GM12878 (cell line): ENCODE measurements at regions not wholly inside any gene's neighbourhood (a gene's known extent, or its start where the extent isn't known, plus 50 kb on each side); places are given as distances from the start of the nearest gene placed in this dataset.

Experiments
- ATAC-seq: fragments of 200-7000 bp; cut with Tn5 transposase; 3 replicates; pipeline ENCODE4 v1.9.1; 2020; ENCODE audit warnings: mild to moderate bottlenecking, moderate library complexity
- BruUV-seq: library from RNA; stranded (reverse); fragments of 400-500 nt; replicated peaks from 2 replicates; lab custom pipeline; 2021; lab: Mats Ljungman, UMichigan
- CTCF ChIA-PET: fragments of 300-600 bp; sonication (Branson Sonifier 250); formaldehyde crosslinking; extraction: SDS; loops from one replicate; lab custom pipeline; 2021; ENCODE audit warnings: inconsistent platforms; lab: Yijun Ruan, JAX
- POLR2A ChIA-PET: fragments of 350-600 bp; formaldehyde crosslinking; extraction: SDS; loops from one replicate; lab custom pipeline; 2021; ENCODE audit warnings: inconsistent platforms; lab: Charles Lee
- RAD21 ChIA-PET: fragments of 300-600 bp; sonication (Branson Sonifier 250); formaldehyde crosslinking; loops from one replicate; lab custom pipeline; 2023; ENCODE audit warnings: antibody characterized with exemption; ENCODE audit not compliant: unreplicated experiment; lab: Charles Lee
- SMC1A ChIA-PET: fragments of 300-600 bp; sonication (Branson Sonifier 250); formaldehyde crosslinking; loops from one replicate; lab custom pipeline; 2023; ENCODE audit not compliant: unreplicated experiment, uncharacterized antibody; lab: Charles Lee
- DNase-seq: peaks from one replicate; pipeline ENCODE4 v3.0.0-alpha.2; 2011; ENCODE audit warnings: low read depth, low spot score
- FAIRE-seq: peaks from 3 replicates; lab custom pipeline; 2011; peaks lifted over from hg19 to GRCh38; lab: Jason Lieb, UNC
- H2AFZ ChIP-seq: 2 replicates; pipeline ENCODE4 v1.6.0; 2011; ENCODE audit warnings: low read depth, low read length, control low read depth; ENCODE audit not compliant: control insufficient read depth
- H3K27ac ChIP-seq: 2 replicates; pipeline ENCODE4 v1.5.1; 2011; ENCODE audit warnings: control low read depth; ENCODE audit not compliant: control insufficient read depth, insufficient read depth
- H3K27me3 ChIP-seq, 2 experiments: replicated peaks in 1 of 2; 2 replicates each; pipeline versions ENCODE4 v1.6.0 to v1.6.1; 2011; ENCODE audit warnings: low read length in 1 of 2; ENCODE audit not compliant: control insufficient read depth in 2 of 2, insufficient read depth in 2 of 2
- H3K36me3 ChIP-seq, 2 experiments: 2 replicates each; pipeline ENCODE4 v1.5.1; 2011; ENCODE audit warnings: low read length in 1 of 2; ENCODE audit not compliant: control insufficient read depth in 2 of 2, insufficient read depth in 2 of 2
- H3K4me1 ChIP-seq: 2 replicates; pipeline ENCODE4 v1.6.1; 2011; ENCODE audit warnings: mild to moderate bottlenecking, low read length, moderate library complexity, mixed read lengths; ENCODE audit not compliant: control insufficient read depth, insufficient read depth
- H3K4me2 ChIP-seq: 2 replicates; pipeline ENCODE4 v1.6.0; 2011; ENCODE audit warnings: control low read depth; ENCODE audit not compliant: control insufficient read depth, insufficient read depth
- H3K4me3 ChIP-seq: fragments of 200-600 bp; sonication (generic); 2 replicates; pipeline ENCODE4 v1.5.1; 2016
- H3K79me2 ChIP-seq: 2 replicates; pipeline ENCODE4 v1.6.0; 2011; ENCODE audit warnings: low read length; ENCODE audit not compliant: control insufficient read depth, insufficient read depth
- H3K9ac ChIP-seq: 2 replicates; pipeline ENCODE4 v1.8.0; 2011; ENCODE audit warnings: low read length, control low read depth, mixed read lengths; ENCODE audit not compliant: control insufficient read depth, insufficient read depth
- H3K9me3 ChIP-seq: replicated peaks from 3 replicates; pipeline ENCODE4 v1.5.1; 2011; ENCODE audit warnings: mild to moderate bottlenecking, low read length; ENCODE audit not compliant: control insufficient read depth, insufficient read depth
- H4K20me1 ChIP-seq: 2 replicates; pipeline ENCODE4 v1.6.0; 2011; ENCODE audit not compliant: control insufficient read depth, insufficient read depth
- ATF3 ChIP-seq: IDR thresholded peaks from 2 replicates; pipeline ENCODE4 v1.6.1; 2011; ENCODE audit warnings: low read depth, mild to moderate bottlenecking, low read length, moderate library complexity, borderline replicate concordance; ENCODE audit errors: extremely low read depth
- BCL3 ChIP-seq: IDR thresholded peaks from 2 replicates; pipeline ENCODE4 v1.6.1; 2011; ENCODE audit warnings: borderline replicate concordance, low read depth, mild to moderate bottlenecking, moderate library complexity, low read length; ENCODE audit not compliant: insufficient read depth, poor library complexity, severe bottlenecking
- E2F8 ChIP-seq: fragments of 450-650 bp; IDR thresholded peaks from 2 replicates; pipeline ENCODE4 v1.6.1; 2018; ENCODE audit warnings: mild to moderate bottlenecking, low read depth, moderate library complexity; ENCODE audit not compliant: partially characterized antibody
- PAX8 ChIP-seq: fragments of 450-650 bp; IDR thresholded peaks from 2 replicates; pipeline ENCODE4 v1.6.1; 2017; ENCODE audit warnings: mild to moderate bottlenecking, moderate library complexity
- RAD51 ChIP-seq: fragments of 450-650 bp; IDR thresholded peaks from 2 replicates; pipeline ENCODE4 v1.6.1; 2016; ENCODE audit warnings: moderate library complexity, mild to moderate bottlenecking, inconsistent platforms
- TCF12 ChIP-seq: IDR thresholded peaks from 2 replicates; pipeline ENCODE4 v1.6.1; 2011; ENCODE audit warnings: low read depth, mild to moderate bottlenecking, low read length
- TCF3 ChIP-seq: IDR thresholded peaks from 2 replicates; pipeline ENCODE4 v1.6.1; 2012; ENCODE audit warnings: low read depth, mild to moderate bottlenecking, low read length, borderline replicate concordance; ENCODE audit not compliant: insufficient read depth
- ZBED1 ChIP-seq: IDR thresholded peaks from 2 replicates; pipeline ENCODE4 v1.6.1; 2016; ENCODE audit warnings: borderline replicate concordance
- WGBS: methylation state at CpG from one replicate; pipeline ENCODE4 v1.1.6; 2016; ENCODE audit warnings: low lambda C conversion rate; ENCODE audit not compliant: insufficient replicate concordance, insufficient coverage; ENCODE audit errors: missing lambda C conversion rate; 5-methylcytosine and 5-hydroxymethylcytosine counted together
- in situ Hi-C: fragments of 300-500 bp; cut with MboI; formaldehyde crosslinking; loops from 9 replicates; pipeline ENCODE4 v1.14.3; 2018; ENCODE audit warnings: mixed read lengths
- intact Hi-C: fragments of 100-400 bp; cut with micrococcal nuclease; formaldehyde crosslinking; loops from one replicate; pipeline ENCODE4 v1.14.2; 2022; ENCODE audit not compliant: unreplicated experiment

DNA sequence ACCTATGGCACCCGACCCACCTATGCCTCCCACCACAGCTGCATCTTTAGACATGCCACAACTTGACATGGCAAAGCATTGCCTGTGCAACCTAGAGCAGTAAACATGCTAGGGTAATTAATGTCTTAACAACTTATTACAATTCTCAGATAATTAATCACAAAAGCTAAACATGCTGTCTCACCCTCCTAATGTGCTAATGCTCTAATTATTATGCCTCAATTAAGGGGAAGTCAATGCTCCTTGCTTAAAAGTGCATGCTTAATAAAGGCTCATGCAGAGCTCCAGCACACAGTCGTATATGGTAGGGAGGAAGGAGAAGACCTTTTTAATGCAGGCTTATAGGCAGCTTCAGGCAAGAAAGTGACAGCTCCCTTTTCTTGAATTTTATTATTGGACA is 396.0 kb downstream of the SEC16B start:
- WGBS: 0% methylated on average over 2 of the region's 2 CpGs
- Histone ChIP-seq H3K9me3 (no peaks in the 10 kb centered on the region), H3K27me3 (no peaks in the 10 kb centered on the region), H2AFZ (no peak overlapping the region), H3K36me3 (no peaks in the 10 kb centered on the region), H4K20me1 (no peaks in the 10 kb centered on the region), H3K79me2 (no peaks in the 10 kb centered on the region), H3K4me3 (no peak overlapping the region), H3K4me1 (no peaks in the 10 kb centered on the region), H3K27ac (no peak overlapping the region), H3K9ac (no peak overlapping the region), H3K4me2 (no peak overlapping the region)
- RAD21 ChIA-PET: no interaction called here
- POLR2A ChIA-PET: no interaction called here
- no TSS peak for BruUV-seq
- CTCF ChIA-PET: interaction anchor here (0.8 to 1.4 kb wide), 3 partner anchors 11 to 19 kb away, joined by 3 to 4 read pairs (median 3); no protein-coding TSS in a partner anchor
- no peak for FAIRE-seq
- no peak for ATAC-seq
- DNase-seq: no peak
- SMC1A ChIA-PET: interaction anchor here (0.9 kb wide), 1 partner anchor 25 kb away, joined by 3 read pairs; no protein-coding TSS in a partner anchor
- TF ChIP-seq TCF3 (no peak), ATF3 (no peak), PAX8 (no peak)
- intact Hi-C loops: no loop called here
- in situ Hi-C loops: no loop called here

GRCh38 chr1:177571485-177572076 is 398.3 kb downstream of the SEC16B start:
- H3K4me2 ChIP-seq: no peak overlapping the region
- H3K9ac ChIP-seq: no peak overlapping the region
- WGBS: 3% methylated on average over 5 of the region's 5 CpGs
- RAD21 ChIA-PET: interaction anchor here (1.7 kb wide), 1 partner anchor 11 kb away, joined by 4 read pairs; no protein-coding TSS in a partner anchor
- no peak overlapping the region for H3K27ac ChIP-seq
- ATAC-seq (no peak), FAIRE-seq (no peak), DNase-seq (no peak)
- H4K20me1 ChIP-seq: no peaks in the 10 kb centered on the region
- SMC1A ChIA-PET: interaction anchor here (1.1 to 1.4 kb wide), 2 partner anchors 8 to 13 kb away, joined by 4 to 8 read pairs; no protein-coding TSS in a partner anchor
- no peaks in the 10 kb centered on the region for H3K79me2 ChIP-seq
- POLR2A ChIA-PET: interaction anchor here (1.2 kb wide), 1 partner anchor 9 kb away, joined by 3 read pairs; no protein-coding TSS in a partner anchor
- H3K27me3 ChIP-seq: no peaks in the 10 kb centered on the region
- H2AFZ ChIP-seq: no peak overlapping the region
- H3K4me1 ChIP-seq: no peaks in the 10 kb centered on the region
- BruUV-seq: no TSS peak
- no peaks in the 10 kb centered on the region for H3K36me3 ChIP-seq
- in situ Hi-C loops: no loop called here
- no peak overlapping the region for H3K4me3 ChIP-seq
- CTCF ChIA-PET: interaction anchor here (0.8 kb wide), 1 partner anchor 60 kb away, joined by 3 read pairs; no protein-coding TSS in a partner anchor
- intact Hi-C loops: no loop called here
- no peaks in the 10 kb centered on the region for H3K9me3 ChIP-seq
- TF ChIP-seq BCL3: no peak
- no peak for TF ChIP-seq E2F8
- TF ChIP-seq TCF12: no peak
- no peak for TF ChIP-seq ZBED1
- no peak for TF ChIP-seq RAD51
